ENCODE measurements at regions not wholly inside any gene's neighbourhood (a gene's known extent, or its start where the extent isn't known, plus 50 kb on each side); places are given as distances from the start of the nearest gene placed in this dataset.
"Not testable (repeated sequence)": the region's sequence is repeated elsewhere in the genome, so short reads cannot be mapped to it uniquely, and the experiment has no call there.

- Histone ChIP-seq H3K27me3 (ENCODE audit: insufficient read depth, poor library complexity, severe bottlenecking) (no peaks in the 10 kb centered on the region), H3K27ac (replicated peaks) (no peak overlapping the region), H3K4me3 (replicated peaks; ENCODE audit: insufficient read depth, low read length) (no peak overlapping the region)
- TF ChIP-seq, protein P1, sequence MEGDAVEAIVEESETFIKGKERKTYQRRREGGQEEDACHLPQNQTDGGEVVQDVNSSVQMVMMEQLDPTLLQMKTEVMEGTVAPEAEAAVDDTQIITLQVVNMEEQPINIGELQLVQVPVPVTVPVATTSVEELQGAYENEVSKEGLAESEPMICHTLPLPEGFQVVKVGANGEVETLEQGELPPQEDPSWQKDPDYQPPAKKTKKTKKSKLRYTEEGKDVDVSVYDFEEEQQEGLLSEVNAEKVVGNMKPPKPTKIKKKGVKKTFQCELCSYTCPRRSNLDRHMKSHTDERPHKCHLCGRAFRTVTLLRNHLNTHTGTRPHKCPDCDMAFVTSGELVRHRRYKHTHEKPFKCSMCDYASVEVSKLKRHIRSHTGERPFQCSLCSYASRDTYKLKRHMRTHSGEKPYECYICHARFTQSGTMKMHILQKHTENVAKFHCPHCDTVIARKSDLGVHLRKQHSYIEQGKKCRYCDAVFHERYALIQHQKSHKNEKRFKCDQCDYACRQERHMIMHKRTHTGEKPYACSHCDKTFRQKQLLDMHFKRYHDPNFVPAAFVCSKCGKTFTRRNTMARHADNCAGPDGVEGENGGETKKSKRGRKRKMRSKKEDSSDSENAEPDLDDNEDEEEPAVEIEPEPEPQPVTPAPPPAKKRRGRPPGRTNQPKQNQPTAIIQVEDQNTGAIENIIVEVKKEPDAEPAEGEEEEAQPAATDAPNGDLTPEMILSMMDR (IDR thresholded peaks at IDR 0.05; ENCODE audit: insufficient read depth, low read length) = no peak
- TF ChIP-seq REST (IDR thresholded peaks at IDR 0.05; ENCODE audit: insufficient replicate concordance, low read depth) (no peak), SPI1 (IDR thresholded peaks at IDR 0.05; ENCODE audit: borderline replicate concordance, low read depth) (no peak), GABPA (IDR thresholded peaks at IDR 0.05; ENCODE audit: low read depth) (no peak), POLR2AphosphoS5 (IDR thresholded peaks at IDR 0.05; ENCODE audit: low read depth) (no peak)
- no peak for DNase-seq (ENCODE audit: low read depth in 1 of 2, low spot score in 1 of 2)
These were observed 600.4 kb downstream of the EBF1 start for GRCh38 chr5:158499075-158499891.

- no peak for DNase-seq (ENCODE audit: low read depth in 1 of 2, low spot score in 1 of 2)
- no peak overlapping the region for H3K27ac ChIP-seq (replicated peaks)
- H3K27me3 ChIP-seq (ENCODE audit: insufficient read depth, poor library complexity, severe bottlenecking) = no peaks in the 10 kb centered on the region
- TF ChIP-seq POLR2AphosphoS5 (IDR thresholded peaks at IDR 0.05; ENCODE audit: low read depth) (no peak), SPI1 (IDR thresholded peaks at IDR 0.05; ENCODE audit: borderline replicate concordance, low read depth) (no peak), GABPA (IDR thresholded peaks at IDR 0.05; ENCODE audit: low read depth) (no peak), REST (IDR thresholded peaks at IDR 0.05; ENCODE audit: insufficient replicate concordance, low read depth) (no peak)
- TF ChIP-seq, protein P1 (IDR thresholded peaks at IDR 0.05; ENCODE audit: insufficient read depth, low read length) = no peak
- H3K4me3 ChIP-seq (replicated peaks; ENCODE audit: insufficient read depth, low read length) = no peak overlapping the region
These were observed 603.1 kb downstream of the EBF1 start for GRCh38 chr5:158496624-158497023.

GRCh38 chr5:158494541-158494940 lies 605.2 kb downstream of the EBF1 start:
- Histone ChIP-seq H3K27me3 (ENCODE audit: insufficient read depth, poor library complexity, severe bottlenecking) (no peaks in the 10 kb centered on the region), H3K27ac (replicated peaks) (no peak overlapping the region), H3K4me3 (replicated peaks; ENCODE audit: insufficient read depth, low read length) (no peak overlapping the region)
- TF ChIP-seq GABPA (IDR thresholded peaks at IDR 0.05; ENCODE audit: low read depth) (no peak), REST (IDR thresholded peaks at IDR 0.05; ENCODE audit: insufficient replicate concordance, low read depth) (no peak), SPI1 (IDR thresholded peaks at IDR 0.05; ENCODE audit: borderline replicate concordance, low read depth) (no peak), POLR2AphosphoS5 (IDR thresholded peaks at IDR 0.05; ENCODE audit: low read depth) (no peak)
- TF ChIP-seq, protein P1 (IDR thresholded peaks at IDR 0.05; ENCODE audit: insufficient read depth, low read length) = no peak
- DNase-seq (ENCODE audit: low read depth in 1 of 2, low spot score in 1 of 2) = no peak

GRCh38 chr5:158494044-158494443 lies 605.7 kb downstream of the EBF1 start:
- not testable (repeated sequence) for H3K4me3 ChIP-seq (replicated peaks; ENCODE audit: insufficient read depth, low read length); H3K27me3 ChIP-seq (ENCODE audit: insufficient read depth, poor library complexity, severe bottlenecking); DNase-seq (ENCODE audit: low read depth in 1 of 2, low spot score in 1 of 2); H3K27ac ChIP-seq (replicated peaks)

Data from HL-60 (cell line).